A172 (cell line): ENCODE measurements at regions not wholly inside any gene's neighbourhood (a gene's known extent, or its start where the extent isn't known, plus 50 kb on each side); places are given as distances from the start of the nearest gene placed in this dataset.

Experiments used
- DNase-seq: peaks from one replicate; pipeline ENCODE4 v3.0.0-alpha.2; 2015; ENCODE audit warnings: low spot score

- DNase-seq, result no peak
Measured at GRCh38 chr15:70505936-70506912, 257.1 kb downstream of the UACA start.

- peak; percentile 84 for DNase-seq
Measured at GRCh38 chr15:70505411-70505919, 257.9 kb downstream of the UACA start.

GRCh38 chr15:70504988-70505387, 258.4 kb downstream of the UACA start:
- DNase-seq, result no peak

GRCh38 chr15:70504299-70504951, 258.9 kb downstream of the UACA start:
- peak; percentile 53 for DNase-seq

GRCh38 chr15:70503798-70504298, 259.5 kb downstream of the UACA start:
- DNase-seq, result no peak

GRCh38 chr15:70503073-70503745, 260.1 kb downstream of the UACA start:
- no peak for DNase-seq

GRCh38 chr15:70502529-70502928, 260.8 kb downstream of the UACA start:
- no peak for DNase-seq

- no peak for DNase-seq
Measured at GRCh38 chr15:70501849-70502248, 261.5 kb downstream of the UACA start.

- DNase-seq, result no peak
Measured at GRCh38 chr15:70501121-70501727, 262.1 kb downstream of the UACA start.

GRCh38 chr15:70499791-70500190, 263.6 kb downstream of the UACA start:
- no peak for DNase-seq

GRCh38 chr15:70498096-70498626, 265.2 kb downstream of the UACA start:
- no peak for DNase-seq

- no peak for DNase-seq
Measured at GRCh38 chr15:70497661-70498060, 265.7 kb downstream of the UACA start.

GRCh38 chr15:70495991-70496599, 267.3 kb downstream of the UACA start:
- no peak for DNase-seq

- peak; percentile 96 for DNase-seq
Measured at GRCh38 chr15:70494852-70495571, 268.3 kb downstream of the UACA start.

GRCh38 chr15:70494517-70494851, 268.9 kb downstream of the UACA start:
- no peak for DNase-seq

GRCh38 chr15:70493787-70494516, 269.4 kb downstream of the UACA start:
- peak; percentile 56 for DNase-seq

GRCh38 chr15:70493376-70493775, 270.0 kb downstream of the UACA start:
- DNase-seq, result no peak

GRCh38 chr15:70492240-70493177, 270.8 kb downstream of the UACA start:
- DNase-seq, result peak; percentile 96
